Activated CD4-positive, alpha-beta T cell treated with anti-CD3 and anti-CD28 coated beads, Interleukin-2, amount 50 U/mL, for 16 hours (primary cell): ENCODE measurements at regions not wholly inside any gene's neighbourhood (a gene's known extent, or its start where the extent isn't known, plus 50 kb on each side); places are given as distances from the start of the nearest gene placed in this dataset.

Experiments
- DNase-seq: peaks from one replicate; pipeline ENCODE4 v3.0.0-alpha.2; 2020

DNA sequence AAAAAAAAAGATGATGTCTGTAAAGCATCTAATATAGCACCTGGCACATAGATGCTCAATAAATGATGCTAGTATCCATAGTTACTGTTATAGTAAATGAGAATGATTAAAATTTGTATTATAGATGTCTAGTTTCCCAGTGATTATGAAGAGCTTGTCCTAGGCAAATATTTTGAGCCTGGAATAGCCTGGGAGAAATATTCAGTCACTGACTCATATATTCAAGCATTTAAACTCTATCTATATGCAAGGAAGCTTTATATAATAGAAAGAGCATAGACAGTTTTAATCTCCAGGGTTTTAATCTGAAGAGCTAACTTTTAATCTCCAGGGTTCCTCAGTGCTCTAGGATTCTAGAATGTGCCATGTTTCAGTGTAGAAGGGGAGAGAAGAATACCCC lies 91.5 kb upstream of the VASH1 start:
- no peak for DNase-seq

DNA sequence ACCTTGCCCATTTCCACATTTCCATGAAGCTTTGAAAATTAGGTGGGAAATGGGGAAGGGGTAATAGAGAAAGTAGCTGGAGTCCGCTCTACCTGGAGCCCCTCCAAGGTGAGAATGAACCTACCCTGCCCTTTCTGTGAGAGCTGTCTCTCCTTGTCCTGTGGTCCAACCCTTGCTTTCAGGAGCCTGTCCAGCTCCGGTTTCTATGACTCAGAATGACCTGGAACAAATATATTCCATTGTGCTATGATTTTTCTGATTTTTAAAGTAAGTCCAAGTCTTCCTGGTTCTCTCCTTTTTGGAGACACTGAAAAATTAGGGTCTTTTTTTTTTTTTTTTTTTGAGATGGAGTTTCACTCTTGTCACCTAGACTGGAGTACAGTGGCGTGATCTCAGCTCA lies 89.1 kb upstream of the VASH1 start:
- DNase-seq = no peak

DNA sequence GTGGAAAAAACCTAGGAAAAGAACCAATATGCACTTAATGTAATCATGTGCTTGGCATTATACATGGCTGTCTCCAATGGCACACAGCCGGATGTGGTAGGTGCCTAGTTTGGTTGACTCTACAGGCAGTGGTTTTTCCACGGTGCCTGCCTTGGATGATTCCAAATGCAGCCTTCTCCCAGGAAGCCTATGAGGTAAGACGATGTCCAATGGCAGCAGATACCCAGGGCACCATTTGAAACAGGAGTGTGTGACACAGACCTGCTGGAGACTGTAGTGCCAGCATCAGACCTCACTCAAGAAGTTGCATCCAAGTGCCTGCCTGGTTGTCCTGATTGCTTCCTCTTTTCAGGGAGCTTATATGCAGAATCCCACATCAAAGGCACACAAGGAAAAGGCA lies 88.0 kb upstream of the VASH1 start:
- DNase-seq = no peak

DNA sequence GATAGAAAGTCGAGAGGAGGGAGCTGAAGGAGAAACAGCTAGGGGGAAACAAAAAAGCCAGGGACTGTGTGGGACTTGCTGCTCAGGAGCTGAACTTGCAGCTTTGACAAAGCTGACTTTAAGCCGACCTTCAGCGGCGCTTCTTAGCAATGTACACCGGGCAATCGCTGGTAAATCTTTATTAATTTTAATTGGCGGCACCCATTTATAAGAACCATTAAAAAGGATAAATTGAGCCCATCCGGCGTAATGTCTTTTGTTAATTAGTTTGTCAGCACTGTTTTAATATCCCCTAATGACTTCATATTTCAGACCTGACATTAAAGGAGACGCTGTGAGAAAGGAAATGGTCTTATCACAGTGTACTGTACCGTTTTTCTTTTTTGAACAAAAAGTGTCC lies 86.2 kb upstream of the VASH1 start:
- DNase-seq = no peak

DNA sequence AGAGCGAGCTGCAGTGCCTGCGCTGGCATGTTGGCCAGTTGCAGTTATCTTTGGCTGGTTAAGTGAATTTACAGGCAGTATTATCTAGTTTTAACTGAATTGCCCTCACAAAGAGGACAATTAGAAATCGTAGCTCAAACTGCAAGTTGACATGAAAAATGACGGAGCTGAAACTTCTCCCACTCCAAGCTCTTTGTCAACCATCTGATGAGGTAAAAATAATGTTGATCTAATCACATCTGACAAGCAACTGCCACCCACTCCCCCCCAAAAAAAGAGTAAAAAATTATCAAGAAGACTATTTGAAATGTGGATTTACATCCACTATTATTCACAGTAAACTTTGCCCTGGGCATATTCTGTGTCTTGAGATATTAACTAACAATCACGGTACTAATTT lies 84.7 kb upstream of the VASH1 start:
- DNase-seq = no peak

DNA sequence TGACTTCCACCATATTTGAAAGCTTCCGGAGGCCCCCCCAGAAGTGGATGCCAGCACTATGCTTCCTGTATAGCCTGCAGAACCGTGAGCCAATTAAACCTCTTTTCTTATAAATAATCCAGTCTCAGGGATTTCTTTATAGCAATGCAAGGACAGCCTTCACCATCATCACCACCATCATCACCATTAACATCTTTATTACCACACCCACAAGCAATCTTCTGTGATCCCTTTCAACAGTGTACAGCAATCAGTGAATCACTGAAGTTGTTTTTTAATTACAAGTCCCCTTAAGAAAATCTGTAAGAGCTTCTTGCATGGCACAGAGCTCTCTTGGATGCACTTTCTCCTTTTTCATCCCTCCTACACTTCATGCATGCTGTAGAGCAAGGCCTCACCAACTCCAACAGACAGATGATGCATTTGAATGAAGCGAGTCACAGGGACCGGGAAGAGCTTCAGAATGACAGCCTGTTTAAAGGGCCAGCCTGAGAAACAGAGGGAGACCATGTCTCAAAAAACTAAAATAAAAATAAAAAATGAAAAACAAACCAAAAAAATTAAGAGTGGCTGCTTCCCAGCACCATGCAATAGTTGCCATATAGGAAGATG lies 83.6 kb upstream of the VASH1 start:
- DNase-seq = no peak

DNA sequence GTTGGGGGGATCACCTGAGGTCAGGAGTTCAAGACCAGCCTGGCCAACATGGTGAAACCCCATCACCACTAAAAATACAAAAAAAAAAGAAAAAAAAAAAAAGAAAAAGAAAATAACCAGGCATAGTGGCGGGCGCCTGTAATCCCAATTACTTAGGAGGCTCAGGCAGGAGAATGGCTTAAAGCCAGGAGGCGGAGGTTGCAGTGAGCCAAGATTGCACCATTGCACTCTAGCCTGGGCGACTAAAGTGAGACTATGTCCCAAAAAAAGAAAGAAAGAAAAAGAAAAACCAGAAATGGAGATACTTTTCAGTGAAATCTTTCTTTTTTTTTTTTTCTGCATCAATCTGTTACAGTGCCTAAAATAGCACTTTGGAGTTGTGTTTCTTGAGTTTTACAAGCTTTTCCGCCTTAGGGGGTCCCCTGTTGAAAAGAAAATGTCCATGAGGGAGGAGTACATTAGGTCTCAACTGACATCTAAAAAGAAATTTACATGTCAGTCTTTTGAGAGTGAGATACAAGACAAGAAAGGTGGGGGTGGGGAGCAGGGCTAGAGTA lies 82.9 kb upstream of the VASH1 start:
- DNase-seq = no peak

DNA sequence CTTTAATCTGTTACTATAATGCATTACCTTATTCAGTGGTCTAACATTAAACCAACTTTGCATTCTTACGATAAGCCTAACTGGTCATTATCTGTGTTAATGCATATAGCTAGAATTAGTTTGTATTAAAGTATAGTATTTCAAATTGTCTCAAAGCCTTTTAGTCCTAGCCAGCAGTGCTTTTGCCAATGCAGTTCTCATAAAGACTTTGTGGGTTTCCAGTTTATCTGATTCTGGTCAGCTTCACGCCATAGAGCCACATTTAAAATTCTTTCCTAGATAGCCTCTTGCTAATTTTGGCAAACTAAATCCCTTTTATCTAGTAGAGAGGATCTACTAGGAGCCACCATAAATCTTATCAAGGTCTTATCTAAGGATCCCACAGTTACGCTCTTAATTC lies 78.9 kb upstream of the VASH1 start:
- no peak for DNase-seq

DNA sequence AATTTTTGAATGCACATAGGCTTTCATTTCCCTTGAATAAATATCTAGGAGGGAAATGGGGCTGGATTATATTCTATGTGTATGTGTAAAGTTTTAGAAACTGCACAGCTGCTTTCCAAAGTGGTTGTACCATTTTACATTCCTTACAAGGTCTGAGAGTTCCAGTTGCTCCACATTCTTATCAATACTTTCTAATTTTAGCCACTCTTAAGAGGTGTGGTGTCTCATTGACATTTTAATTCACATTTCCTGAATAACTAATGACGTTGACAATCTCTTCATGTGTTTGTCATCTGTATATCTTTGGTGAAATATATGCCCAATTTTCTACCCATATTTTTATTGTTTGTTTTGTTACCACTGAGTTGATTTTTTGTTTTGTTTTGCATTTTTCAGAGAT lies 74.6 kb upstream of the VASH1 start:
- no peak for DNase-seq

DNA sequence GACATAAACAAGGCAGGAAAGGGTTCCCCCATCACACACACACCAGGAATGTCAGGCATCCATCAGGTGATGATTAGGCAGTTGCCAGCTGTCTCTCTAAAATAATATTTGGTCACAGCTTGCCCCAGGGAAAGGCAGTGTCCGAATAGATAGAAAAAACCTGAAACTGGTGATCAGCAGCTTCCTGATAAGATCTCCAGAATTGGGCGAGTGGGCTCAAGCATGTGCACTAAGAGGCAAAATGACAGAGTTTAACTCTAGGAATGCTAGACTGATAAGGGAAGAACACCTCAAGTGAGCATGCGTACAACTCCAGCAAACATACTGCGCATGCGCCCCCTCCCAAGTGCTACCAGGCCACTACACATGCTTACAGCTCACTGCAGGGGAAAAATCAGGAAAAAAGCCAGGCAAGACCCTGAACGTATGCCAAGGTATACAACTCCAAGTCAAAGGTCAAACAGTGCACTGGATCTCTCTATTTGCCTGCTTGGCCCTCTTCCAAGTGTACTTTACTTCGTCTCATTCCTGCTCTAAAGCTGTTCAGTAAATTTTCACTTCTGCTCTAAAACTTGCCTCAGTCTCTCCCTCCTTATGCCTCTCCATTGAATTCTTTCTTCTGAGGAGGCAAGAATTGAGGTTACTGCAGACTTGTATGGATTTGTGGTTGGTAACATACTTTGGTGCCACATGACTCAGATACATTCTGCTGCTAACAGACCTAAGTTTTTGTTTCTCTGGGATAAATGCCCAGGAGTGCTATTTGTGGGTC lies 73.5 kb upstream of the VASH1 start:
- no peak for DNase-seq

DNA sequence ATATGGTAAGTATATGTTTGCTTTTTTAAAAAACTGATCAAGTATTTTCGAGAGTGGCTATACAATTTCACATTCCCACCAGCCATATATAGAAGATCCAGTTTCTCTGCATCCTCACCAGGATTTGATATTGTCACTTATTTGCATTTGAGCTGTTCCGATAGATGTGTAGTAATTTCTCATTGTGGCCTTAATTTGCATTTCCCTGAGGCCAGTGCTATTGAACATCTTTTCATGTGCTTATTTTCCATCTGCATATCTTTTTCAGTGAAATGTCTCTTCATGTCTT lies 72.9 kb upstream of the VASH1 start:
- DNase-seq = no peak

DNA sequence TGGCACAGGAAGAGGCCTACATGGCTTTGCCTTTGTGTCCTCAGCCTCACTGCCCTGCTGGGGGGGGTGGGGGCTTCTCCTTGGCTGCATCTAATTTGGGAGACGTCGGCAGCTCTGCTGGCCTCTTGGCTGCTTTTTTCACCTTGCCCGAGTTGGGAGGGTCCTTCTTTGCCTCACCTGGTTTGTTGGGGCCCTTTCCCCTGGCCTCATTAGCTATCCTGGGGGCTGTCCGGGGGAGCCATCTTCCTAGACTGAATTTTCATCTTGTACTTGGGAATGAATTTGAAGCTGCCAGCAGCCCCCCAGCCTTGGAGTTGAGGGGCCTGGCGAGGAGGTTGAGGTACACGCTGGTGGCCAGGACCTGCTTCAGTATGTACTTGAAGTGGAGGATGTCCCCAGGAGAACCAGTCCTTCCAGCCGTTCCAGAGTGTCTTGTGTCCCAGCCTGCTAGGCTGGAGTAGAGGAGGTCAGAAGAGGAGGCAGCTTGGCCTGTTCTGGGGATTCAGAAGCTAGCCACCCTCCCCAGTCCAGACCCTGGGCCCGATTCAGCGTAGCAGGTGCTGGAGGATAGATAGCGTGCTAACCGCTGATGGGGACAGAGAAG lies 70.7 kb upstream of the VASH1 start:
- DNase-seq = no peak

DNA sequence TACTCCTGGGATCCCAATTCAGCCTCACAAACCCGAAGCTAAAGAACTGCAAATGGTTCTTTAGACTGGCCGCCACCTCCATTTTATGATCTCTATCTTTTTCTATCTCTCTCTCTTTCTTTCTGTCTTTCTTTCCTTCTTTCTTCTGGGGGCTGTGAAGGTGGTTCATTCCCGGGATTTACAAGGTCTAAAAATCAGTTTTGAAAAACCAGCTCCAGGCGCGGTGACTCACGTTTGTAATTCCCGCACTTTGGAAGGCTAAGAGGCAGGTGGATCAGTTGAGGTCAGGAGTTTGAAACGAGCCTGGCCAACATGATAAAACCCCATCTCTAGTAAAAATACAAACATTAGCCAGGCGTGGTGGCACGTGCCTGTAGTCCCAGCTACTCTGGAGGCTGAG lies 67.2 kb upstream of the VASH1 start:
- no peak for DNase-seq

DNA sequence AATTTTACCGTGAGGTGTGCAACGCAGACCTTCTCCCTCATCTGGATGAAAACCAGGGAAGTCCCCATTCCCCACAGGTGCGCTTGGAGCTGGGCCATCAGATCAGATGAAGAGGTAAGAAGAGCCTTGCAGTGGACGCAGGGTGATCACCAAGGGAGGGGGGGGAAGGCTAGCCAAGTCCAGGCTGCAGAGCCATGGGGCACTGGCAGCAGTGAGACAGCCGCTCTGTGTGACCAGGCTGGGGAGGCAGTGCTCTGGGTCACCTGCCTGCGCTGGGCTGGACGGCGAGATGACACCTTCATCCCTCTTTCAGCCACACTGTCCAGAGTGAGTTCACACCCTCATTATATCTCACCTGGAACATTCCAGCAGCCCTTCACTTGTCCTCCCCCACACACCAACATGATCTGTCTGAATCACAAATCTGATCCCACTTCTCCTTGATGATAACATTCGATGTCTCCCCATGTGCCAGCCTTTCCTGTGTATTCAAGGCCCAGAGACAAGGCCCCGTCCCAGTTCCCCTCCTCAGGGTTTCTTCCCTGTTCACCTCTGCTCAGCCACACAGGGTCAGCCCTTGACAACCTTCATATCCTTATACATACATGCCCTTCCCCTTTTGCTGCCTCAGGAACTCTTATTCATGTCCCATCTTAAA lies 65.9 kb upstream of the VASH1 start:
- no peak for DNase-seq

DNA sequence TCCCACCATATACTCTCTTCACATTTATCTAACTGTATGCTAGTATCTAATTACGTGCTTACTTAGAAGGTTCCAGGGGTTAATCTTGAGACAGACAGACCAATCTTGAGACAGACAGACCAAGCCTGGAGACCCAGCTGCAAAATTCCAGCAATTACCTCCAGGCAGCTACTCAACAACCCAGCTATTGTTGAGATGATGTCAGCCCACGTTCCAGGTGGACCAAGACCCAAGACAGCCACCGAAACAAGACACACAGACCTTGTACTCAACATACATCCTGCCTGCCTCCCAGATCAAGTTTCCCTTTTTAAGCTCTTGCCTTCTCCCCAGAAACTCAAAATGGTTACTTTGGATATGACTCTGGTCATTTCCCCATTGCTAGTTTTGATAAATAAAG lies 64.9 kb upstream of the VASH1 start:
- DNase-seq = no peak

DNA sequence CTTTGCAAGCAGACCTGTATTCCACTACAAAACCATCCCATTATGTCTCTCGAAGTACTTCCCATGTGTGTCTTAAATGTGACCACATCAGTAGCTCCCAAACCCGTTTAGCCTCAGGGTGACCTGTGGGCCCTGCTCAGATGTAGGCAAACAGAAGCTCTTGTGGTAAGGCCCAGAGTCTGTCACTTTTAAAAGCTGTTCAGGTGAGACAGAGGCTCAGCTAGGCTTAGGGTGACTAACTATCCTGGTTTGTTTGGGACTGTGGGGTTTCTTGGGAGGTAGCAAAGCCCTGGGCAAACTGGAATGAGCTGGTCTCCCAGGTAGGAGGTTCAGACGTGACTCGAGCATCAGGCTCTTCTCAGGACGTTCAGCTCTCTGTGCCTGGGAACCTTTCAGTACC lies 64.5 kb upstream of the VASH1 start:
- no peak for DNase-seq

DNA sequence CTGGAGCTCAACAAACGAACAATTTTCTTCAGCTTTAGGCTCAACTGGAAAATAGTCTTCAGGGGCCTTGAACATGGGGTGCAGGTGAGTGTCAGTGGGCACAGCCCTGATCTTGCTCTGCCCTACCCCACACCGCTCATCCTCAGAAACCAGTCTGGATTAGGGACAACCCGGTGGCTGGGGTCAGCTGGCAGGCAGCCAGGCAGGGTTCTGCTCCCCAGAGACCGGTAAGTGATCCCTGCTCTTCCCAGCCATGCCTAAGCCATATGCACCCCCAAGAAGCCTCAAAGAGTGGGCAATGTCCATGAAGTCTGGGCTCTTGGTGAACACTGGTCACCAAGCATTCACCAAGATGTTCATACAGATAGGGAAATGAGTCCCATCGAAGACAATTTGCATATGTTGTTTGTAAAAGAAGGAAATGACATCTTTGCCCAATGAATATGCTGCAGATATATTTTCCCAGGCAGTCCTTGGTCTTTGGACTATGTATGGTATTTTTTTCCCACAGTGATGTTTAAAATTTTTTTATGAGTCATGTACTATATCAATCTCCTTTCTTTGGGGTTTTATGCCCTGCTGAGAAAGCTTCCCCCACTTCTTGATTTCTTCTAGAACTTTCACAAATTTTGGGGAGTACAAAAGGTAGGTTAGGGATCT lies 63.9 kb upstream of the VASH1 start:
- DNase-seq = no peak

DNA sequence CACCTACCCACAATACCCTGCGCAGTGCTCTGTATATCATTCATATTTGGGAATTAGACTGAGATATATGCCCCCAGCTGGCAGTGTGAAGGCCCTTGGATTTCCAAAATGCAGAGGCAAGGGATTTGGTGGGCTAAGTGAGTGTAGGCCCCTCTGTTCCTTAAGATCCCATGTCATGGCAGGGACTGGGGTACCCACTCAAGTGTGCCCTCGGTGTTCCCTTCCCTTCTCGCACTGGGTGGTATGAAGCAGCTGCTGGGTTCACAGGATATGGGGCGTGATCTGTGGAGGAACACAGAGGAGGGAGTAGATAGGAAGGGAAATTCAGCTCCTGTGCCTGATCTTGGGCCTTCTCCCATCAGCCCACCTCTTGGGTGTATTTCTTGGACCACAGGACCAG lies 63.1 kb upstream of the VASH1 start:
- no peak for DNase-seq

DNA sequence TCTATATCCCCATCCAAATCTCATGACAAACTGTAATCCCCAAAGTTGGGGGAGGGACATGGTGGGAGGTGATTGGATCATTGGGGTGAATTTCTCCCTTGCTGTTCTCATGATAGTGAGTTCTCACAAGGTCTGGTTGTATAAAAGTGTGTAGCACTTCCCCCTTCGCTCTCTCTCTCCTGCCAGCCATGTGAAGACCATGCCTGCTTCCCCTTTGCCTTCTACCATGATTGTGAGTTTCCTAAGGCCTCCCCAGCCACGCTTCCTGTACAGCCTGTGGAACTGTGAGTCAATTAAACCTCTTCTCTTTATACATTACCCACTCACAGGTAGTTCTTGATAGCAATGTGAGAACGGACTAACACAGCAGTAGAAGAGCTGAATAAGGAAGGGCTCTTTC lies 62.6 kb upstream of the VASH1 start:
- no peak for DNase-seq

DNA sequence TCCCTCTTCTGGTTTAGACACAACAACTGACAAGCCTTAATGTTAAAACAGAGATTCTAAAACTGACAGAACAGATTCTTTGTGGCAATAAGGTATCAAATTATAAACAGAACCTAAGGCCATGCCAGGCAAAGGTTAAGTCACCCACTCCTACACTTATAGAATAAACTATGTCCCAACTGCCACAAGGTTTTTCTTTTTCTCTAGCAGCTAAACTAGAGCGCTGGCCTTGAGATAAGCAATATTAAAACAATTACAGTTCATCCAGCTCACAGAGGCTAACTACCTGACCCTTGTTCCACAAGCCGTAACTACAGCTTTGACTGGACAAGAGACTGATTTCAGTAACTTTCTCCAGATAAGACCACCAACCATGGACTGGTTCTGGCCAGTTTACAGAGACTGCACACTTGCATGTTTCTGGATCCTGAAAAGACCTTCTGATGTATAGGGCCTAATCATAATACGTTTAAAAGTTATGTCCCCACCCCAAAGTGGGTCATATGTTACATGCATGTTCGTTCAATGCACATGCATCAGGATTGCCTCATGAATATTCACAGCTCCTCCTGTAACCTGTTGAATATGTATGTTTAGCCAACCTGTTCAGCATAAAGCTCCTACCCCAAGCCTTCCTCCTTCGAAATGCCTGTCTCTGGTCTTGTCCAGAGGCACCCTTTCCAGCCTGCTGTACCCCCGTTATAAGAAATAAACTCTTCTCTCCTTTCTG lies 61.9 kb upstream of the VASH1 start:
- no peak for DNase-seq

DNA sequence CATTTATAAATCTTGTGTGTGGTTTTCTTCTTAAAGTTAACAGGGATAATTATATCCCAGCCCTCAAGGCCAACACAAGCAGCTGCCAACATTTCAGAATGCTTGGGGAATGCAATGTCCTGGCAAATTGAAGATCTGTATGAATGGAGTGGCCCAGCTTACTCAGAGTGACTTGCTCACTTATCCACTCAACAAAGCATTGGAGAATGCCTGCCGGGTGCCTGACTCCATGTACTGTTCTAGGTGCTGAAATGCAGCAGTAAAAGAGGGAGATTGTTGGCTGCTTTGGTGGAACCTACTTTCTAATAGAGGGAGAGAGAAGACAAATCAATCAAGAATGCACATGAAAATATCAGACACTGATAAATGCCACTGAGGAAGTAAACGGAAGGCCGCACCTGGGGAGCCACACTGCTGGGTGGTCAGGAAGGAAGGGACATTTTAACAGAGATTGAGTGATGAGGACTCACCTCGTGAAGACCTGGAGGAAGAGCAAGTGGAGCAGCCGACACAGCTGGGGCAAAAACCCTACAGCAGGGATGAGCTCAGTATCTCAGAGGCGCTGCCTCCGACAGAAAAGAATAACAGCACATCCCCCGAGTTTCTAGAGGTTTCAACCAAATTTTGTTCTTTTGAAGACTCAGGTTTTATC lies 61.2 kb upstream of the VASH1 start:
- DNase-seq = no peak

DNA sequence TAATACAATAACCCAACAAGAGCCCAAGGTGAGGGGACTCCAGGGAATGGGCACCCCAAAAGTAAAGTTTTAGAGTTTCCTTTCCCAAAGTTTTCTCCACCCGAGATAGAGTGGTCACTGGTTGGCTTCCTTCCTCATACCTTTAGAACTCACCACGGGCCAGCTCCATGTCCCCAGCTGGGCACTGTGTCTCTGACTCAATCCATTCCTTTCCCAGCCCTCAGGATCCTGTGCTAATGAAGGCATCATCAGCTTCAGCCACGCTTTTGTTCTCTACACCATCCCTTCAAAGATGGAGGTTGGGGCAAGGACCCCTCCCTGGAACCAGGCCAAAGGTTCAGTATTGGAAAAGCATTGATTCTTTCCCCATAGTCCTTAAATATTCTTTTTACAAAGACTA lies 59.8 kb upstream of the VASH1 start:
- no peak for DNase-seq
